DND-41 (cell line): ENCODE measurements at regions not wholly inside any gene's neighbourhood (a gene's known extent, or its start where the extent isn't known, plus 50 kb on each side); places are given as distances from the start of the nearest gene placed in this dataset.

Experiments
- ATAC-seq: fragments of 200-7000 bp; cut with Tn5 transposase; 3 replicates; pipeline ENCODE4 v1.9.1; 2021; ENCODE audit warnings: low read depth; ENCODE audit not compliant: insufficient read depth
- DNase-seq: peaks from one replicate; pipeline ENCODE4 v3.0.0-alpha.2; 2020
- H2AFZ ChIP-seq: 2 replicates; pipeline ENCODE4 v1.6.0; 2012; ENCODE audit warnings: low read depth, low read length
- H3K27ac ChIP-seq: 2 replicates; pipeline ENCODE4 v1.5.1; 2012; ENCODE audit warnings: low read length, inconsistent platforms
- H3K27me3 ChIP-seq: fragments of 200-600 bp; sonication (generic); 2 replicates; pipeline ENCODE4 v1.6.0; 2012; ENCODE audit warnings: low read length, mild to moderate bottlenecking, inconsistent platforms; ENCODE audit not compliant: insufficient read depth, poor library complexity
- H3K36me3 ChIP-seq: 2 replicates; pipeline ENCODE4 v1.5.1; 2012; ENCODE audit warnings: low read length, inconsistent platforms; ENCODE audit not compliant: insufficient read depth
- H3K4me1 ChIP-seq: 2 replicates; pipeline ENCODE4 v1.5.1; 2012; ENCODE audit warnings: mild to moderate bottlenecking, low read length; ENCODE audit not compliant: insufficient read depth
- H3K4me2 ChIP-seq: 2 replicates; pipeline ENCODE4 v1.6.0; 2012; ENCODE audit warnings: mild to moderate bottlenecking, moderate library complexity, low read length, inconsistent platforms; ENCODE audit not compliant: insufficient read depth
- H3K4me3 ChIP-seq, 2 experiments: fragments of 200-600 bp in 1 of 2; shearing (Covaris generic) in 1 of 2; 2 replicates each; pipeline ENCODE4 v1.5.1; 2012 to 2016; ENCODE audit warnings: inconsistent platforms in 2 of 2, low read length in 2 of 2, mild to moderate bottlenecking in 2 of 2, low read depth in 1 of 2, moderate library complexity in 1 of 2
- H3K79me2 ChIP-seq: 2 replicates; pipeline ENCODE4 v1.6.0; 2012; ENCODE audit warnings: low read length, inconsistent platforms; ENCODE audit not compliant: insufficient read depth
- H3K9ac ChIP-seq: 2 replicates; pipeline ENCODE4 v1.6.0; 2012; ENCODE audit warnings: low read depth, mild to moderate bottlenecking, inconsistent platforms, low read length, moderate library complexity
- H3K9me3 ChIP-seq: 2 replicates; pipeline ENCODE4 v1.5.1; 2012; ENCODE audit warnings: low read length, moderate library complexity, mild to moderate bottlenecking, inconsistent platforms; ENCODE audit not compliant: insufficient read depth, severe bottlenecking
- H4K20me1 ChIP-seq: 2 replicates; pipeline ENCODE4 v1.6.0; 2012; ENCODE audit warnings: low read length; ENCODE audit not compliant: insufficient read depth
- CTCF ChIP-seq: IDR thresholded peaks from 2 replicates; pipeline ENCODE4 v1.5.1; 2012; ENCODE audit warnings: borderline replicate concordance, low read length, moderate library complexity, mild to moderate bottlenecking; ENCODE audit not compliant: poor library complexity, severe bottlenecking; ENCODE audit errors: extremely low read depth
- EZH2 ChIP-seq: IDR thresholded peaks from 3 replicates; pipeline ENCODE4 v1.6.1; 2012; ENCODE audit warnings: borderline replicate concordance, low read depth, mild to moderate bottlenecking, moderate library complexity, low read length, inconsistent platforms; ENCODE audit not compliant: severe bottlenecking

GRCh38 chr13:107241381-107241780, 673.4 kb upstream of the ARGLU1 start:
- TF ChIP-seq EZH2 (no peak), CTCF (no peak)
- H3K79me2 ChIP-seq: no peaks in the 10 kb centered on the region
- no peaks in the 10 kb centered on the region for H4K20me1 ChIP-seq
- H3K27ac ChIP-seq: no peak overlapping the region
- no peaks in the 10 kb centered on the region for H3K27me3 ChIP-seq
- H3K36me3 ChIP-seq: no peaks in the 10 kb centered on the region
- ATAC-seq (no peak), DNase-seq (no peak)
- no peak overlapping the region for H3K4me2 ChIP-seq
- H3K4me1 ChIP-seq: no peaks in the 10 kb centered on the region
- H3K9me3 ChIP-seq: no peaks in the 10 kb centered on the region
- no peak overlapping the region for H3K4me3 ChIP-seq
- H3K9ac ChIP-seq: no peak overlapping the region
- H2AFZ ChIP-seq: no peak overlapping the region

GRCh38 chr13:107239213-107239612, 671.3 kb upstream of the ARGLU1 start:
- DNase-seq (no peak), ATAC-seq (no peak)
- Histone ChIP-seq H3K4me1 (no peaks in the 10 kb centered on the region), H3K9me3 (no peaks in the 10 kb centered on the region), H3K4me3 (no peak overlapping the region), H3K9ac (no peak overlapping the region), H3K27me3 (no peaks in the 10 kb centered on the region), H3K4me2 (no peak overlapping the region), H3K79me2 (no peaks in the 10 kb centered on the region), H3K27ac (no peak overlapping the region), H3K36me3 (no peaks in the 10 kb centered on the region), H2AFZ (no peak overlapping the region), H4K20me1 (no peaks in the 10 kb centered on the region)
- no peak for TF ChIP-seq CTCF
- no peak for TF ChIP-seq EZH2

GRCh38 chr13:107238262-107238981, 670.5 kb upstream of the ARGLU1 start:
- H3K79me2 ChIP-seq: no peaks in the 10 kb centered on the region
- no peak overlapping the region for H3K4me3 ChIP-seq
- no peak overlapping the region for H3K9ac ChIP-seq
- H3K4me1 ChIP-seq: no peaks in the 10 kb centered on the region
- H3K36me3 ChIP-seq: no peaks in the 10 kb centered on the region
- no peak overlapping the region for H3K4me2 ChIP-seq
- H4K20me1 ChIP-seq: no peaks in the 10 kb centered on the region
- ATAC-seq (no peak), DNase-seq (no peak)
- no peak overlapping the region for H2AFZ ChIP-seq
- H3K9me3 ChIP-seq: no peaks in the 10 kb centered on the region
- H3K27ac ChIP-seq: no peak overlapping the region
- no peaks in the 10 kb centered on the region for H3K27me3 ChIP-seq
- TF ChIP-seq CTCF (no peak), EZH2 (no peak)
